K562 (cell line): ENCODE measurements at regions not wholly inside any gene's neighbourhood (a gene's known extent, or its start where the extent isn't known, plus 50 kb on each side); places are given as distances from the start of the nearest gene placed in this dataset.

ENCODE experiments used
- ELK1 ChIP-seq: sonication (generic); formaldehyde crosslinking; IDR thresholded peaks from 2 replicates; pipeline ENCODE4 v1.8.1; 2022; ENCODE audit warnings: missing genetic modification reagents
- FOXK2 ChIP-seq, 2 experiments: fragments of 450-650 bp; IDR thresholded peaks in 1 of 2; conservative IDR thresholded peaks in 1 of 2; 2 replicates each; pipeline ENCODE4 v1.6.1; 2016; ENCODE audit warnings: low read depth in 2 of 2, mild to moderate bottlenecking in 1 of 2
- KDM5B ChIP-seq: fragments of 200-600 bp; sonication (generic); IDR thresholded peaks from 2 replicates; pipeline ENCODE4 v1.6.1; 2012; ENCODE audit warnings: low read depth, mild to moderate bottlenecking, moderate library complexity, low read length, control low read depth, inconsistent platforms; ENCODE audit not compliant: insufficient replicate concordance
- POLR2A ChIP-seq: fragments of 450-650 bp; conservative IDR thresholded peaks from 2 replicates; pipeline ENCODE4 v1.6.1; 2016
- RAD51 ChIP-seq: fragments of 450-650 bp; IDR thresholded peaks from 2 replicates; pipeline ENCODE4 v1.7.1; 2016; ENCODE audit warnings: low read depth, mild to moderate bottlenecking, borderline replicate concordance
- TARDBP ChIP-seq: fragments of 450-650 bp; IDR thresholded peaks from 2 replicates; pipeline ENCODE4 v1.6.1; 2016
- TEAD2 ChIP-seq: fragments of 450-650 bp; IDR thresholded peaks from 2 replicates; pipeline ENCODE4 v1.6.1; 2016; ENCODE audit warnings: missing genetic modification characterization, control low read depth, missing compliant biosample characterization
- ZBTB5 ChIP-seq: fragments of 450-650 bp; IDR thresholded peaks from 2 replicates; pipeline ENCODE4 v1.6.1; 2017; ENCODE audit warnings: antibody characterized with exemption
- ZNF224 ChIP-seq: sonication (generic); formaldehyde crosslinking; IDR thresholded peaks from 2 replicates; pipeline ENCODE4 v1.8.0; 2022; ENCODE audit warnings: mild to moderate bottlenecking, missing genetic modification reagents
- ZNF280B ChIP-seq: fragments of 250-450 bp; sonication (Bioruptor Pico); IDR thresholded peaks from 2 replicates; pipeline ENCODE4 v1.5.1; 2021; ENCODE audit warnings: mild to moderate bottlenecking
- TF ChIP-seq, protein P1 (sequence below): sonication (generic); formaldehyde crosslinking; IDR thresholded peaks from 2 replicates; pipeline ENCODE4 v1.8.0; 2023; ENCODE audit warnings: mild to moderate bottlenecking, missing genetic modification reagents
- TF ChIP-seq, protein P2 (sequence below), 3 experiments: IDR thresholded peaks in 2 of 3; conservative IDR thresholded peaks in 1 of 3; 2 replicates each; pipeline ENCODE4 v1.5.1; 2011 to 2012; ENCODE audit warnings: low read length in 3 of 3, mild to moderate bottlenecking in 3 of 3, control low read depth in 2 of 3, improper control_type of control experiment in 1 of 3, inconsistent platforms in 1 of 3, low read depth in 1 of 3, mixed read lengths in 1 of 3, moderate library complexity in 1 of 3; ENCODE audit not compliant: insufficient read depth in 2 of 3

DNA sequence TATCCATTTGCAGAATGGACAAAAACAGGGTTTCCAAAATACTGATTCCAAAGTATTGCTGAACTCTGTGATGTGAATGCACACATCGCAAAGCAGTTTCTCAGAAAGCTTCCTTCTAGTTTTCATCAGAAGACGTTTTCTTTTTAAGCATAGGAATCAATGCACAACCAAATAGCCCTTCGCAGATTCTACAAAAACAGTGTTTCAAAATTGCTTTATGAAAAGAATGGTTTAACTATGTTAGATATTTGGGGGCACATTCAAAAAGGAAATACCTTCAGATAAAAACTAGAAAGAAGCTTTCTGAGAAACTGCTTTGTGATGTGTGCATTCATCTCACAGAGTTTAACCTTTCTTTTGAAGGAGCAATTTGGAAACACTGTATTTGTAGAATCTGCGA is 569.7 kb downstream of the ALG10 start:
- TF ChIP-seq TEAD2 (tag), result no peak
- TF ChIP-seq, protein P1, sequence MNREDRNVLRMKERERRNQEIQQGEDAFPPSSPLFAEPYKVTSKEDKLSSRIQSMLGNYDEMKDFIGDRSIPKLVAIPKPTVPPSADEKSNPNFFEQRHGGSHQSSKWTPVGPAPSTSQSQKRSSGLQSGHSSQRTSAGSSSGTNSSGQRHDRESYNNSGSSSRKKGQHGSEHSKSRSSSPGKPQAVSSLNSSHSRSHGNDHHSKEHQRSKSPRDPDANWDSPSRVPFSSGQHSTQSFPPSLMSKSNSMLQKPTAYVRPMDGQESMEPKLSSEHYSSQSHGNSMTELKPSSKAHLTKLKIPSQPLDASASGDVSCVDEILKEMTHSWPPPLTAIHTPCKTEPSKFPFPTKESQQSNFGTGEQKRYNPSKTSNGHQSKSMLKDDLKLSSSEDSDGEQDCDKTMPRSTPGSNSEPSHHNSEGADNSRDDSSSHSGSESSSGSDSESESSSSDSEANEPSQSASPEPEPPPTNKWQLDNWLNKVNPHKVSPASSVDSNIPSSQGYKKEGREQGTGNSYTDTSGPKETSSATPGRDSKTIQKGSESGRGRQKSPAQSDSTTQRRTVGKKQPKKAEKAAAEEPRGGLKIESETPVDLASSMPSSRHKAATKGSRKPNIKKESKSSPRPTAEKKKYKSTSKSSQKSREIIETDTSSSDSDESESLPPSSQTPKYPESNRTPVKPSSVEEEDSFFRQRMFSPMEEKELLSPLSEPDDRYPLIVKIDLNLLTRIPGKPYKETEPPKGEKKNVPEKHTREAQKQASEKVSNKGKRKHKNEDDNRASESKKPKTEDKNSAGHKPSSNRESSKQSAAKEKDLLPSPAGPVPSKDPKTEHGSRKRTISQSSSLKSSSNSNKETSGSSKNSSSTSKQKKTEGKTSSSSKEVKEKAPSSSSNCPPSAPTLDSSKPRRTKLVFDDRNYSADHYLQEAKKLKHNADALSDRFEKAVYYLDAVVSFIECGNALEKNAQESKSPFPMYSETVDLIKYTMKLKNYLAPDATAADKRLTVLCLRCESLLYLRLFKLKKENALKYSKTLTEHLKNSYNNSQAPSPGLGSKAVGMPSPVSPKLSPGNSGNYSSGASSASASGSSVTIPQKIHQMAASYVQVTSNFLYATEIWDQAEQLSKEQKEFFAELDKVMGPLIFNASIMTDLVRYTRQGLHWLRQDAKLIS, result no peak
- no peak for TF ChIP-seq TARDBP
- no peak for TF ChIP-seq RAD51
- TF ChIP-seq, protein P2, sequence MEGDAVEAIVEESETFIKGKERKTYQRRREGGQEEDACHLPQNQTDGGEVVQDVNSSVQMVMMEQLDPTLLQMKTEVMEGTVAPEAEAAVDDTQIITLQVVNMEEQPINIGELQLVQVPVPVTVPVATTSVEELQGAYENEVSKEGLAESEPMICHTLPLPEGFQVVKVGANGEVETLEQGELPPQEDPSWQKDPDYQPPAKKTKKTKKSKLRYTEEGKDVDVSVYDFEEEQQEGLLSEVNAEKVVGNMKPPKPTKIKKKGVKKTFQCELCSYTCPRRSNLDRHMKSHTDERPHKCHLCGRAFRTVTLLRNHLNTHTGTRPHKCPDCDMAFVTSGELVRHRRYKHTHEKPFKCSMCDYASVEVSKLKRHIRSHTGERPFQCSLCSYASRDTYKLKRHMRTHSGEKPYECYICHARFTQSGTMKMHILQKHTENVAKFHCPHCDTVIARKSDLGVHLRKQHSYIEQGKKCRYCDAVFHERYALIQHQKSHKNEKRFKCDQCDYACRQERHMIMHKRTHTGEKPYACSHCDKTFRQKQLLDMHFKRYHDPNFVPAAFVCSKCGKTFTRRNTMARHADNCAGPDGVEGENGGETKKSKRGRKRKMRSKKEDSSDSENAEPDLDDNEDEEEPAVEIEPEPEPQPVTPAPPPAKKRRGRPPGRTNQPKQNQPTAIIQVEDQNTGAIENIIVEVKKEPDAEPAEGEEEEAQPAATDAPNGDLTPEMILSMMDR (IDR thresholded peaks at IDR 0.05 in 2 of 3, conservative IDR thresholded peaks at IDR 0.05 in 1 of 3; ENCODE audit: insufficient read depth in 2 of 3, low read depth in 1 of 3, low read length in 3 of 3), result no peak
- no peak for TF ChIP-seq FOXK2 (conservative IDR thresholded peaks at IDR 0.05 in 1 of 2, IDR thresholded peaks at IDR 0.05 in 1 of 2; ENCODE audit: low read depth in 2 of 2)
- no peak for TF ChIP-seq KDM5B
- TF ChIP-seq ZNF280B (CRISPR knock-in tag), result no peak
- TF ChIP-seq ZNF224 (CRISPR knock-in tag), result no peak
- no peak for TF ChIP-seq ZBTB5
- no peak for TF ChIP-seq ELK1 (CRISPR knock-in tag)
- TF ChIP-seq POLR2A, result no peak
